GM21825 (cell line): ENCODE measurements at regions not wholly inside any gene's neighbourhood (a gene's known extent, or its start where the extent isn't known, plus 50 kb on each side); places are given as distances from the start of the nearest gene placed in this dataset.

ENCODE experiments used
- ATAC-seq: cut with Tn5 transposase; IDR thresholded peaks from one replicate; pipeline ENCODE4 v1.9.1; 2021; ENCODE audit warnings: mild to moderate bottlenecking, moderate library complexity; ENCODE audit not compliant: unreplicated experiment

- ATAC-seq = no peak
Measured at GRCh38 chr9:79357194-79357593, 214.6 kb upstream of the TLE4 start.

- no peak for ATAC-seq
Measured at GRCh38 chr9:79357616-79358015, 214.1 kb upstream of the TLE4 start.

GRCh38 chr9:79360387-79361347, 211.1 kb upstream of the TLE4 start:
- no peak for ATAC-seq

GRCh38 chr9:79362100-79363081, 209.4 kb upstream of the TLE4 start:
- no peak for ATAC-seq

GRCh38 chr9:79369676-79370075, 202.1 kb upstream of the TLE4 start:
- ATAC-seq = no peak

- ATAC-seq = no peak
Measured at GRCh38 chr9:79371301-79371700, 200.5 kb upstream of the TLE4 start.

- ATAC-seq = no peak
Measured at GRCh38 chr9:79371948-79372555, 199.7 kb upstream of the TLE4 start.

- ATAC-seq = no peak
Measured at GRCh38 chr9:79377339-79377855, 194.4 kb upstream of the TLE4 start.

GRCh38 chr9:79378107-79378506, 193.7 kb upstream of the TLE4 start:
- no peak for ATAC-seq

- no peak for ATAC-seq
Measured at GRCh38 chr9:79382044-79382443, 189.7 kb upstream of the TLE4 start.

GRCh38 chr9:79382458-79382857, 189.3 kb upstream of the TLE4 start:
- no peak for ATAC-seq

- ATAC-seq = no peak
Measured at GRCh38 chr9:79383096-79383495, 188.7 kb upstream of the TLE4 start.

- ATAC-seq = no peak
Measured at GRCh38 chr9:79384091-79384490, 187.7 kb upstream of the TLE4 start.

GRCh38 chr9:79384501-79384900, 187.3 kb upstream of the TLE4 start:
- no peak for ATAC-seq

- ATAC-seq = no peak
Measured at GRCh38 chr9:79387101-79387835, 184.5 kb upstream of the TLE4 start.

GRCh38 chr9:79390077-79390698, 181.6 kb upstream of the TLE4 start:
- no peak for ATAC-seq

- ATAC-seq = no peak
Measured at GRCh38 chr9:79390781-79391770, 180.7 kb upstream of the TLE4 start.

- ATAC-seq = no peak
Measured at GRCh38 chr9:79395228-79395627, 176.5 kb upstream of the TLE4 start.

- ATAC-seq = no peak
Measured at GRCh38 chr9:79395755-79396154, 176.0 kb upstream of the TLE4 start.
